Panc1 (cell line): ENCODE measurements at regions not wholly inside any gene's neighbourhood (a gene's known extent, or its start where the extent isn't known, plus 50 kb on each side); places are given as distances from the start of the nearest gene placed in this dataset.

Experiments used
- ATAC-seq: fragments of 200-7000 bp; cut with Tn5 transposase; 2 replicates; pipeline ENCODE4 v1.9.1; 2020; ENCODE audit warnings: mild to moderate bottlenecking, moderate library complexity
- BruUV-seq: library from RNA; stranded (reverse); fragments of 400-500 nt; replicated peaks from 2 replicates; lab custom pipeline; 2021; lab: Mats Ljungman, UMichigan
- CTCF ChIA-PET: fragments of 300-600 bp; sonication (Branson Sonifier 250); formaldehyde crosslinking; loops from one replicate; lab custom pipeline; 2022; ENCODE audit warnings: antibody characterized with exemption; lab: Charles Lee
- POLR2A ChIA-PET: fragments of 300-600 bp; sonication (Branson Sonifier 250); formaldehyde crosslinking; loops from one replicate; lab custom pipeline; 2022; ENCODE audit warnings: antibody characterized with exemption; lab: Charles Lee
- DNase-seq: peaks from one replicate; pipeline ENCODE4 v3.0.0-alpha.2; 2010; ENCODE audit warnings: low read depth, low spot score
- H3K27ac ChIP-seq: 2 replicates; pipeline ENCODE4 v1.5.1; 2011; ENCODE audit warnings: mild to moderate bottlenecking, low read length, inconsistent platforms
- H3K27me3 ChIP-seq: fragments of 200-500 bp; sonication (Bioruptor generic); 2 replicates; pipeline ENCODE4 v1.6.0; 2014; ENCODE audit warnings: low read length, inconsistent platforms; ENCODE audit not compliant: control insufficient read depth, insufficient read depth
- H3K36me3 ChIP-seq: fragments of 200-500 bp; sonication (Bioruptor generic); 2 replicates; pipeline ENCODE4 v1.5.1; 2014; ENCODE audit warnings: inconsistent platforms, mild to moderate bottlenecking, low read length, moderate library complexity; ENCODE audit not compliant: control insufficient read depth, insufficient read depth
- H3K4me1 ChIP-seq: 2 replicates; pipeline ENCODE4 v1.5.1; 2011; ENCODE audit warnings: inconsistent platforms, mild to moderate bottlenecking, low read length, moderate library complexity; ENCODE audit not compliant: control insufficient read depth, insufficient read depth
- H3K4me3 ChIP-seq, 2 experiments: 2 replicates each; pipeline ENCODE4 v1.5.1; 2011 to 2012; ENCODE audit warnings: low read depth in 2 of 2, low read length in 2 of 2, mild to moderate bottlenecking in 2 of 2, inconsistent platforms in 1 of 2, moderate library complexity in 1 of 2
- H3K9me3 ChIP-seq: fragments of 200-500 bp; sonication (Bioruptor generic); 2 replicates; pipeline ENCODE4 v1.5.1; 2014; ENCODE audit warnings: low read depth, mild to moderate bottlenecking, inconsistent platforms, low read length, moderate library complexity; ENCODE audit not compliant: control insufficient read depth, insufficient read depth
- POLR2AphosphoS5 ChIP-seq: IDR thresholded peaks from 2 replicates; pipeline ENCODE4 v1.6.1; 2012; ENCODE audit warnings: mild to moderate bottlenecking, low read depth, low read length, moderate library complexity
- SIN3A ChIP-seq: IDR thresholded peaks from 2 replicates; pipeline ENCODE4 v1.6.1; 2012; ENCODE audit warnings: low read depth, mild to moderate bottlenecking, low read length, moderate library complexity, borderline replicate concordance; ENCODE audit not compliant: insufficient read depth
- TCF7L2 ChIP-seq: IDR thresholded peaks from 2 replicates; pipeline ENCODE4 v1.6.1; 2011; ENCODE audit warnings: mild to moderate bottlenecking, low read depth, low read length, inconsistent platforms
- in situ Hi-C: cut with HindIII; loops from 2 replicates; pipeline ENCODE4 v1.10.0; 2016; ENCODE audit warnings: low sequenced_read_pairs, low pct_unique_long_range_greater_than_20kb
- intact Hi-C: fragments of 100-400 bp; cut with micrococcal nuclease; formaldehyde crosslinking; loops from one replicate; pipeline ENCODE4 v1.10.0; 2022; ENCODE audit not compliant: unreplicated experiment
- TF ChIP-seq, protein P1 (sequence below), 2 experiments: IDR thresholded peaks; 2 replicates each; pipeline ENCODE4 v1.6.1; 2011 to 2012; ENCODE audit warnings: low read depth in 2 of 2, control low read depth in 1 of 2, low read length in 1 of 2, mild to moderate bottlenecking in 1 of 2, moderate library complexity in 1 of 2; ENCODE audit not compliant: insufficient read depth in 1 of 2
- TF ChIP-seq, protein P2 (sequence below): fragments of 450-650 bp; IDR thresholded peaks from 2 replicates; pipeline ENCODE4 v1.5.1; 2017; ENCODE audit warnings: mild to moderate bottlenecking

DNA sequence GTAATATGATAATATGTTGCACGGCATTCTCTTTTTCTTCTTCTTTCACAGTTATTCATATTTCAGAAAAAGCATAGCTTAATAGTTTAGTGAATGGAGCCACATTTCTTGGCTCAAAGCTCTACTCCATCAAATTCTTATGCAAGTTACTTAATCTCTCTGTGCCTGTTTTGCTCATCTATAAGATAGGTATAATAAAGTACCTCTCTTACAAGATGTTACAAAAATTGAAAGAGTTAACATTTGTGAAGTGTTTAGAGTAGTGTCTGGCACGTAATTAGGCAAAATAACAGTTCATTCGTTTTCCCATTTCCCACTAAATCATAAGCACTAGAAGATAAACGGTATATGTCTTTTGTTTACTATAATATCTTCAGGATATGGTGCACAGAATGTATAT lies 1304.4 kb upstream of the EYS start:
- no peak overlapping the region for H3K27ac ChIP-seq
- H3K4me3 ChIP-seq, result no peak overlapping the region
- no peaks in the 10 kb centered on the region for H3K9me3 ChIP-seq
- in situ Hi-C loops (no loop called here), intact Hi-C loops (no loop called here)
- ATAC-seq, result no peak
- BruUV-seq, result no TSS peak
- CTCF ChIA-PET, result no interaction called here
- H3K36me3 ChIP-seq, result no peaks in the 10 kb centered on the region
- no peak for DNase-seq
- TF ChIP-seq TCF7L2 (no peak), POLR2AphosphoS5 (no peak), SIN3A (no peak)
- TF ChIP-seq, protein P1, sequence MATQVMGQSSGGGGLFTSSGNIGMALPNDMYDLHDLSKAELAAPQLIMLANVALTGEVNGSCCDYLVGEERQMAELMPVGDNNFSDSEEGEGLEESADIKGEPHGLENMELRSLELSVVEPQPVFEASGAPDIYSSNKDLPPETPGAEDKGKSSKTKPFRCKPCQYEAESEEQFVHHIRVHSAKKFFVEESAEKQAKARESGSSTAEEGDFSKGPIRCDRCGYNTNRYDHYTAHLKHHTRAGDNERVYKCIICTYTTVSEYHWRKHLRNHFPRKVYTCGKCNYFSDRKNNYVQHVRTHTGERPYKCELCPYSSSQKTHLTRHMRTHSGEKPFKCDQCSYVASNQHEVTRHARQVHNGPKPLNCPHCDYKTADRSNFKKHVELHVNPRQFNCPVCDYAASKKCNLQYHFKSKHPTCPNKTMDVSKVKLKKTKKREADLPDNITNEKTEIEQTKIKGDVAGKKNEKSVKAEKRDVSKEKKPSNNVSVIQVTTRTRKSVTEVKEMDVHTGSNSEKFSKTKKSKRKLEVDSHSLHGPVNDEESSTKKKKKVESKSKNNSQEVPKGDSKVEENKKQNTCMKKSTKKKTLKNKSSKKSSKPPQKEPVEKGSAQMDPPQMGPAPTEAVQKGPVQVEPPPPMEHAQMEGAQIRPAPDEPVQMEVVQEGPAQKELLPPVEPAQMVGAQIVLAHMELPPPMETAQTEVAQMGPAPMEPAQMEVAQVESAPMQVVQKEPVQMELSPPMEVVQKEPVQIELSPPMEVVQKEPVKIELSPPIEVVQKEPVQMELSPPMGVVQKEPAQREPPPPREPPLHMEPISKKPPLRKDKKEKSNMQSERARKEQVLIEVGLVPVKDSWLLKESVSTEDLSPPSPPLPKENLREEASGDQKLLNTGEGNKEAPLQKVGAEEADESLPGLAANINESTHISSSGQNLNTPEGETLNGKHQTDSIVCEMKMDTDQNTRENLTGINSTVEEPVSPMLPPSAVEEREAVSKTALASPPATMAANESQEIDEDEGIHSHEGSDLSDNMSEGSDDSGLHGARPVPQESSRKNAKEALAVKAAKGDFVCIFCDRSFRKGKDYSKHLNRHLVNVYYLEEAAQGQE (IDR thresholded peaks at IDR 0.05; ENCODE audit: insufficient read depth in 1 of 2, low read depth in 2 of 2, low read length in 1 of 2), result no peak
- TF ChIP-seq, protein P2, sequence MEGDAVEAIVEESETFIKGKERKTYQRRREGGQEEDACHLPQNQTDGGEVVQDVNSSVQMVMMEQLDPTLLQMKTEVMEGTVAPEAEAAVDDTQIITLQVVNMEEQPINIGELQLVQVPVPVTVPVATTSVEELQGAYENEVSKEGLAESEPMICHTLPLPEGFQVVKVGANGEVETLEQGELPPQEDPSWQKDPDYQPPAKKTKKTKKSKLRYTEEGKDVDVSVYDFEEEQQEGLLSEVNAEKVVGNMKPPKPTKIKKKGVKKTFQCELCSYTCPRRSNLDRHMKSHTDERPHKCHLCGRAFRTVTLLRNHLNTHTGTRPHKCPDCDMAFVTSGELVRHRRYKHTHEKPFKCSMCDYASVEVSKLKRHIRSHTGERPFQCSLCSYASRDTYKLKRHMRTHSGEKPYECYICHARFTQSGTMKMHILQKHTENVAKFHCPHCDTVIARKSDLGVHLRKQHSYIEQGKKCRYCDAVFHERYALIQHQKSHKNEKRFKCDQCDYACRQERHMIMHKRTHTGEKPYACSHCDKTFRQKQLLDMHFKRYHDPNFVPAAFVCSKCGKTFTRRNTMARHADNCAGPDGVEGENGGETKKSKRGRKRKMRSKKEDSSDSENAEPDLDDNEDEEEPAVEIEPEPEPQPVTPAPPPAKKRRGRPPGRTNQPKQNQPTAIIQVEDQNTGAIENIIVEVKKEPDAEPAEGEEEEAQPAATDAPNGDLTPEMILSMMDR, result no peak
- H3K27me3 ChIP-seq, result no peaks in the 10 kb centered on the region
- POLR2A ChIA-PET, result no interaction called here
- no peaks in the 10 kb centered on the region for H3K4me1 ChIP-seq

DNA sequence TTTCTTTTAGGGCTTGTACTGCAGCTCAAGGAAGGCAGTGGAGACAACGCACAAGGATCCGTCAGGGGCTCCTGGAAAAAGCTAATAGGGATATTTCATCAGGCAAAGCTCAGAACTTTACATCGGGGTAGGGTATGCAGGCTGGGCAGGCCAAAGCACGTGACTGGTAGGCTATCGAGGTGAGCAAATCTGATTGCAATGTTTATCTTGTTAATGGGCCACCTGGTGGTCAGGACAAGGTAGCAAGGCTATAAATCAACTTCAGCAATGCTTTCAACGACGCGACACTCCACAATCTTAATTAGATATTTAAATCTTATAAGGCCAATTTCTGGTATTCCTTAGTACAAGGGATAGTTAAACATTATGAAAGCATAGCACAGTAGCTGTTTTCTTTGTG lies 1302.8 kb upstream of the EYS start:
- no peak overlapping the region for H3K27ac ChIP-seq
- no peaks in the 10 kb centered on the region for H3K9me3 ChIP-seq
- CTCF ChIA-PET, result no interaction called here
- H3K4me3 ChIP-seq, result no peak overlapping the region
- H3K27me3 ChIP-seq, result no peaks in the 10 kb centered on the region
- DNase-seq (no peak), ATAC-seq (no peak)
- H3K4me1 ChIP-seq, result no peaks in the 10 kb centered on the region
- no TSS peak for BruUV-seq
- no peaks in the 10 kb centered on the region for H3K36me3 ChIP-seq
- no peak for TF ChIP-seq TCF7L2
- TF ChIP-seq POLR2AphosphoS5, result no peak
- TF ChIP-seq, protein P2, result peak; percentile 43
- TF ChIP-seq SIN3A, result no peak
- intact Hi-C loops (no loop called here), in situ Hi-C loops (no loop called here)
- POLR2A ChIA-PET, result interaction anchor here (0.7 kb wide), 1 partner anchor 315 kb away, joined by 3 read pairs; no protein-coding TSS in a partner anchor
